NCI-H2107 treated with DMSO at 0.1 percent for 48 hours (cell line): ENCODE measurements at regions not wholly inside any gene's neighbourhood (a gene's known extent, or its start where the extent isn't known, plus 50 kb on each side); places are given as distances from the start of the nearest gene placed in this dataset.
"Not testable (repeated sequence)": the region's sequence is repeated elsewhere in the genome, so short reads cannot be mapped to it uniquely, and the experiment has no call there.

Experiments
- DNase-seq: peaks from one replicate; lab custom pipeline; 2025; ENCODE audit not compliant: unreplicated experiment; lab: John Stamatoyannopoulos, UW

DNA sequence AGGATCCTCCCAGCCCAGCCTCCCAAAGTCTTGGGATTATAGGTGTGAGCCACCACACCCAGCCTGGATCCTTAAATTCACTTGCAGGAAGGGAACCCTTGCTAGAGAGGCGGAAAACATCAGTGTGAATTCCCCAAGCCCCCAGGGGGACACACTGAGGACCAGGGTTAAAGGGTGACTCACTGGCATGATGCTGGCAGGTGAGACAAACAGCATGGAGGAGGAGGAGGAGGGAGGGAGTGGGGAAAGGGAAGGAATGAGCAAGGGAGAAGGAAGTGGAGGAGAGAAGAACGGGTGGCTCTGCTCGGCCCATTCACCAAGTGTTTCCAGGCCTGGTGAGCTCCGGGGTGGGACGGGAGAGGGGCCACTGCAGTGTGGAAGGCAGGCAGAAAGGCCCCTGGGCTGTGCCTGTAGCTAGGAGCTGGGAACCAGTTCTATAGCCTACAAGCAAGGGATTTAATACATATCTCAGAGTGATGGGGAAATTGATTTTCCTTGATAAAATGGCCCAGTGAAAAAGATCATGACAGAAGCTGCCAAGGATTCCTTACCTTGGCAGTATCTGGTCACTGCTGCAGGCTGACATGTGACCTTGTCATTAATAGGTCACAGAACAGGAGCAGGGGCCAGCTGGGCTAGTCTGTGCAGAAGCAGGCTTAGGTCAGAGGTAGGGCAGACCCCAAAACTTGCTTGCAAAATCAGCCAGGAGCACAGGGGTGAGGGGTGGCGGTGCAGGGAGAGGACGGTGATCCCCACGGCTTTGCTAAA is 370.2 kb downstream of the SHANK2 start:
- no peak for DNase-seq

GRCh38 chr11:70882716-70883085 is 369.7 kb downstream of the SHANK2 start:
- DNase-seq: no peak

DNA sequence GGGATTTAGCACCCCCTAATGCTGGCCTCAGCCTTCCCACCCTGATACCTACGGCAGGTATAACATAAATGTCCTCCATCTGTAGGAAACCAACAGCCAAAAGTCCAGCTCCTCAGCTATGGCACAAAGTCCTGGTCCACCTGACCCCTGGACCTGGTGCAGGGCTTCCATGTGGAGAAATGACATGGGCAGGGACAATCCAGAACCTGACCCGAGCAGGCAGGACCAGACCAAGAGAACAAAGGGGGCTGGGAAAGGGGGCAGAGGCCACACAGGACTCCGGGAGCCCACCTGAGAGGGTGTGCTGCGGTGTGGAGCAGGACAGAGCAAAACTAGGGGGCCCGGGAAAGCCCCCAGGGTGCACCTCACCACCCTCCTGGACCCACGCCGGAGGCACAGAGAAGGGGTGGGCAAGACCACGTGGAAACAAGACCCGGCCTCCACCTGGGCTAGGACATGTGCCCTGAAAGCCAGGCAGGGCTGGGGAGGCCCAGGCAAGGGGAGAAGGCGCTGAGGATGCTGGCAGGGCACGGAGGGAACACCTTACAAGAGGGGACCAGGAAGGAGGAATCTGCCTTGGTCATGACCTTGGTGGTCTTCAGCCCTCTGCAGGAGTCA is 368.9 kb downstream of the SHANK2 start:
- DNase-seq: no peak

DNA sequence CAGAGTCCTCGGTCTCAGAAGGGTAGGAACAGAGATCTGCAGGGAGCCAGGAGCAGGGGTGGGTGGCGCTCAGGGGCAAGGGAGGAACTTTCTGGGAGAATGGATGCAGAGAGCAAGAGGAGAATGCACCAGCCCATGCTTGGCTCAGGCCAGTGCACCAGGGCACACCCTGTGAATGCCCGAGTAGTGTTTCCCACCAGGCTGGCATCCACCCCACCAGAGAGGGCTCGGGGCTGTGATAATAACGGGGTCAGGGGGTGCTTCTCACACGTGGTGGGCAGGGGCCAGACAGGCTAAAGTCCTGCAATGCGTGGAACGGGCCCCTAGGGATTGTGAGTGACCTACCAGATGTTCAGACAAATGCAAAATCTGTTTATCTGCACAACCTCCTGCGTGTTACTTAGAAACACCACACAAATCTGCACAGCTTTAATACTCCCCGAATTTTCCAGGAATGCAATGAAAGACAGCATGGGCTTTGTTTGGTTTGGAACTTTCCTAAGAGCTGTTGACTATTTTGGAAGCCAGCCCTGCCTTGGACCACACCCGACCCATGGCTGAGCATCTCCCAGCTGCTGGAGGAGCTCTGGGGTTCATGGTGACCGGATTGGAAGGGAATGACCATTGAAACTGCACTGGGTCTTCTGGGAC is 368.3 kb downstream of the SHANK2 start:
- no peak for DNase-seq

DNA sequence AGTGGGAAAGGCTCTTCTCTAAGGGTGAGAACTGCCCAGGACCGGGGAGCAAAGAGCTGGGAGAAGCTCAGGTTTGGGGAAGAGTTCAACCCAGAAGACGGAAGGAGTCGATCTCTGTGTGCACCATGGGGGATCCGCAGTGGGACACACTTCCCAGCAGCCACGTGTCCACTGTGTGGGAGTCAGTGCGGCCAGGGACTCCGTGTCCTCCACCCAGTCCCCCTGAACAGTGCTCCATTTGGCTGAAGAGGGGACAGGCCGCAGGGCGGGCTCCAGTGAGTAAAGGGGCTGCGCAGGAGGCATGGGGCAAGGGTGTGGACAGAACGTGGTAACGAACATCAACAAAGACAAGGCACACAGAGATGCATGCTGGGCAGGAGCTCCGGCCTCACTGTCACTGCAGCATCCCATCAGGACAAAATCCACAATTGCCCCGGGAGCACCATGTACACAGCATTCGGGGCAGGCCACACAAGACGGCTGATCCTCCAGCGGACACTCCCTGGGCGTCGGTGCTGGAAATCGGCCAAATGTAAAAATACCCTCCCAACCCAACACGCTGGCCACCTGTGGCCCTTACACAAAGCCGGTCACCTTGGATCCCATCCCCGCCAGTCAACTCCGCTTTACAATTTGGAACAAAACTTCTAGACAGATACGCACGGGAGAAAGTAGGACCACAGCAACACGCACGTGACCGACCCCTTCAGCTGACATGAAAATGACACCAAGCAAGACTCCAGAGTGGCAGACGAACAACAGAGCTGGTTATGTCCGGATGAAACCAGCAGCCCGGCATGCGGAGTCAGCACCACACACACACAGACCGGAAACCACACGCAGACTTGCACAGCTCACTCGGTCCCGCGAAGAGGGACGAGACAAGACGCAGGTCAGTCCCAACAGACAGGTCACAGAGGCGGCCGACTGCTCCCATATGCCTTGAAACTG is 366.8 kb downstream of the SHANK2 start:
- no peak for DNase-seq

DNA sequence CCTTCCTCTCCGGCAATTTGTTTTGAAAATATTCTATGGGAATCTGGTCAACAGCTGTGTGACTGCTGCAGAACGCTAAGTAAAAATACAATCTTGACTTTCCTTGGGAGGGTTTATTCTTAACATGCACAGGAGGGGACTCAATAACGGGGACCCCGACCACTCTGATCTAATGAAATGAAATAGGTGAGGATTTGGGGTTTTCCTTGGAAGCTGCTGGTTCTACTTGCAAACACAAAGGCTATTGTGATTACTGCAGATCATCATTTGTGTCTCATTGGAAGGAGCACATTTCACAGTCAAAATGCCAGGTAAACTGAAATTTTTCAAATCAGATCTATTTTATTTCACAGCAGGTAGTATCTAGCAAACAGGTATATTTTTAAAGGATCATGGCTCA is 366.1 kb downstream of the SHANK2 start:
- no peak for DNase-seq

DNA sequence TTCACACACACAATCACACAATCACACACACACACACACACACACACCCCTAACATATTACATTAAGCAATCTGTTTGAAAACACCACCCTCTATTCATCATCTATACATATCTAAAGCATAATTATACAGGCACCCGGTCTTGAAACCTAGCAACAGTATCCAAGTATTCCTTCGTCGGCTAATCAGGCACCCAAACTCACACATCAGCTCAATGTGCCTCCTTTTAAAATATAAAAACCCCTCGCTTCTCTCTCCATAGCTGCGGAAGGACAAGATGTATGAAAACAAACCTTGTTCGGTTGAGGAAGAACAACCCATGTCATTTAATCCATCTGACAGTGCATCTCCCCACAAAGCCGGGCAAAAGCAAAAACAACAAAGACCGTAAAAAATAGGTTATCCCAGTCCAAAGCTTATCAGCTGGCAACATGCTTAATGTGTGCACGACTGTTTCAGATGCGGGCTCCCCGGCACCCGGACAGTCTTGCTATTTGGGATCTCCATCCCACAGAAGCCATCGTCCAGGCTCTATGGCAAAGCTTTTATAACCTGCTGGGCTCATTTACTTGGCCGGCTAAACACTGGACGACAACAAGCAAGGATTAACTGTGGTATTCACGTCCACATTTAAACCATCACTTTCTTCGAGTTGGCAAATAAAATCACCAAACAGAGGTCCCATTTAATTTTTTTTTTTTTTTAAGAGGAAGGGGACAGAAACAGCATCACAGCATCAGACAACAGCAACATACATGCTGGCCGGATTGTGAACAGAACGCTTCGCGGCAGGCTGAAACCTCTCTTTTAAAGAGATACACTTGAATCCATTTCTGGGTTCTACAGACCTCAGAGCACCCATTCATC is 365.5 kb downstream of the SHANK2 start:
- no peak for DNase-seq

DNA sequence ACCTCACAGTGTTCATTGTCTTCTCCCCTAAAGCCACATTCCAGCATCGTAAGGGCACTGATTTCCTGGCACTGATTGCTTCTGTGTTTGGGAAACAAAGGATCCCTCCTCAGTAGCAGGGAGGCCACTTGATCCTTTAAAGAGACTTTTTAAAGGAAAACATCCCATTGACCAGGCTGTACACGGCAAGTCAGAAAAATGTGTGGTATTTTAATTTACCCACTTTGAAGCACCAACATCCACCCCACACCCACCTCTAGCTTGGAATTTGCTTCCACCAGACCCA is 364.9 kb downstream of the SHANK2 start:
- DNase-seq: no peak

DNA sequence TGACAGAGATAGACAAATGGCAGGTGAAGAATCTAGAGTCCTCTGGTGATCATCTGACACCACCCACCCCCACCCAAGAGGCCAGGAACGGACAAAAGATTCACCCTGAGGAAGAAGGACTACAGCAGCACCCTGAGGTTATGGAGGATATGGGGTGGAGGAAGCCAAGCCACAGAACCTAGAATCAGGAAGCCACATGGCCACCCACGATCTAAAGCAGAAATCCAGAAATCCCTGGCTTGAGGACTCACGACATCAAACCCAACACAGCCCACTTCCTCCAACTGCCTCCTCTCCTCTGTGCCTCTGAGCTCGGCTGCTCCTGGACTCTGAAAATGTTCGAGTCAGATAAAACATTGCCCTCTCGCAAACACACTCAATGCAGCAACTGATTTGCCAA is 364.3 kb downstream of the SHANK2 start:
- no peak for DNase-seq

DNA sequence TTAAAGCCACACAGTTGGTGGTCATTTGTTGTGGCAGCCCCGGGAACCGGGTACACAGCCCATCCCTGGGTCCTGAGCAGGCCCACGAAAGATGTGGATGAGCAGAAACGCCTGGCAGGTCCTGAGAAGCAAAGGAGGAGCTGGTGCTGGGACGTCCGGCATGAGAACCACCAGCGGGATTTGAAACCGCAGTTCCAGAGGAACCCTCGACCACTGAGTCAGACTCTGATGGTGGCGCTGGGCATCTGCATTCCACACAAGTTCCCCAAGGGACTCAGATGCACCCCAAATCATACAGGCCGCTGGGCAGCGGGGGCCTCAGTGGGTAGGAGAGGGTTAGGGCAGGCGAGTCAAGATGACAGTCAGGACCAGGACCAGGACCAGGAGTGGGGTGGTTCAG is 363.0 kb downstream of the SHANK2 start:
- no peak for DNase-seq

DNA sequence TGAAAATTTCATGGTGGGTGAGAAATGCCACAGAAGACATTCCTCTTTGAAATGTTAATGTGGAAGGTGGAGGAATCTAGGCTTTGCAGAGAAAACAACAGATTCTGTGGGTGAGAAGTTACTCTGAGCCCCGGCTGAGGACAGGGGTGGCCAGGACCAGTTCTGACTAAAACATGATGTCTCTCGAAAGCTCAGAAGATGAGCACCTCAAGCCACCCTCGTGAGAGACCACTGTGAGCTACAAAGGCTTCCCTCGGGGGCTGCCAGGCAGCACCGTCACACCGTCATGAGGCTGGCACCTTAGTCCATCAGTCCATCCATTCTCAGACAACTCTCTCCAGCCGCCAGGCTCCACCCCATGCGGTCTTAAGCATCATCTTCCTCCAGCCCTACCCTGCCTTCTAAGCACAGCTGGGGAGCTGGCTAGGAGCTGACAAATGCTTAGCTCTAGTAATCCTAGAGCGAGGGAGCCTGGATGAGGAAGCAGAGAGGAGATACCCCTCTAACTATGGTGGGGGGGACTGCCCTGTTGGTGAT is 360.5 kb downstream of the SHANK2 start:
- DNase-seq: no peak

GRCh38 chr11:70892889-70893288 is 359.5 kb downstream of the SHANK2 start:
- DNase-seq: no peak

DNA sequence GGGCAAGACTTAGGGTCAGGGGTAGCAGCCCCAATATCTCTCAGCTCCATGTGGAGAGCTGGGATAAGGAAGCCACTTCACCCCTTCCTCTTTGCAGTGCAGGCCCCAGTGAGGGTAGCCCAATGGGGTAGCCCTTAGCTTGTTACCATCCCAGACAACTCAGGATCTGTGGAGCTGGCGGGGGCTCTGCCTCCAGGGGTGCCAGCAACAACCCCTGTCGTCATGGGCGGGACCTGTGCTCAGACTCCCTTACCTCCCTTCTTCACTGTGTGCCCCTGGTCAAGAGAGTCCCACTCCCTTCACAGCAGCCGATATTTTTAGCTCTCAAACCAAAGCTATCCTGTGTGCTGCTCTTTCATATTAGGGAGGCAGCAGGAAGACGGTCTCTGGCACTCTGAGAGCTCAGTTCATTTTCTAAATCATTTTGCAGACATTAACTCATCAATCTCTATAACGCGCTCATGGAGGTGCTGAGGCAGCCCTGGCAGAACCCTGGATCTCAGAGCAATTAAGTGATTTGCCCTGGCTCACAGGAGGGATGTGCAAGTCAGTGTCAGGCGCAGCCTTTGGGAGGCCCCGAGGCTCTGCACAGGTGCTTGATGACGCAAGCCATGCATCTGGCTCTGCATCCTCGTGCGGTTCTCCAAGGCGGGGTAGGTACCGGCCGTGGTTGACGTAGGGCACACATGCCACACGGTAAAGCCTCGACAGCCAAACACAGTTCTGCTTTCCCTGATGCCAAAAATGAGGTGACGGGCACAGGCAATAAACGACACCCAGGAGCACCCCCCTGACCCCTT is 357.6 kb downstream of the SHANK2 start:
- DNase-seq: no peak

- no peak for DNase-seq
These were observed 357.1 kb downstream of the SHANK2 start for GRCh38 chr11:70895366-70895670.

GRCh38 chr11:70897429-70897828 is 354.9 kb downstream of the SHANK2 start:
- DNase-seq: no peak

- no peak for DNase-seq
These were observed 352.8 kb downstream of the SHANK2 start for GRCh38 chr11:70899616-70900015.

DNA sequence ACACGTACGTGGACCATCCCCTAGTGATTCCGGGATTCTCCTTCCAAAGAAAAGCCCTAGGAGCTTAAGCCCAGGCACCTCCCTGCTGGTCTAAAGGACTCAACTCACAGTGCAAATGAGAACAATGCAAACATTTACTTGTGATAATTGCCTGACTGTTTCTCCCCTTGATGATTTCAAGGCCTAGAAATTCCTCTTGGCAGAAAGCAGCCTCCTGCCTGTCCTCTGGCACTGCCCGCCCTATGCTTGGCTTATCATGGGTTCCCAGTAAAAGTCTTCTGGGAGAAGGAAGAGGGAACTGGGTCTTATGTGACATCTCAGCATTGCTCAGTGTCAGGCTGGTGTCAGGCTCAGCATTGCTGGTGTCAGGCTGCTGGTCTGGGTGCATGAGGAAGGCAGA is 351.8 kb downstream of the SHANK2 start:
- no peak for DNase-seq

DNA sequence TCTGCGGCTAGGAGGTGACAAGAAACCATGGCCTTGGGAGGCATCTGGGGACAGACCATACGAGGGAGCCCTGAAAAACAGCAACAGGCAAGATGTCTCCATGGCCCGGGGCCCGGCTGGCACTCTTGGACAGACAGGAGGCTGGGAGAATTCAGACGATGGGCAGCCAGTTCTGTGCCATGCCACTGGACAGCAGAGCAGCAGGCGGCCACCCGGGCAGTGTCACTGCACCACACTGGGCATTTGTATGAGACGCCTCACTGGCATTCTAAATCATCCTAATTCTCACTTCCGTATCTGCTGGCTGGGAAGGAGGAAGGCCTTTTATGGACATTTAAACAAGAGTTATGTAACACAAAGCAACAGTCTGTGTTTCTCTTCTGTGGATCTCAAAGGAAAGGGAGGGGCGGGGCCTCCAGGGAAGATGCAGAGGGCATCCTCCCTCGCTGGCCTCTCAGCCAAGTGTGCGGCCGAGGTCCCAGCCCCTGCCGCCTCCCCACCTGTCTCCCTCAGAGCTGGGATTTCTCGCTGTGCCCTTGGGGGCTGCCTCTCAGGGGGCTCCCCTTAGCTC is 350.3 kb downstream of the SHANK2 start:
- no peak for DNase-seq

DNA sequence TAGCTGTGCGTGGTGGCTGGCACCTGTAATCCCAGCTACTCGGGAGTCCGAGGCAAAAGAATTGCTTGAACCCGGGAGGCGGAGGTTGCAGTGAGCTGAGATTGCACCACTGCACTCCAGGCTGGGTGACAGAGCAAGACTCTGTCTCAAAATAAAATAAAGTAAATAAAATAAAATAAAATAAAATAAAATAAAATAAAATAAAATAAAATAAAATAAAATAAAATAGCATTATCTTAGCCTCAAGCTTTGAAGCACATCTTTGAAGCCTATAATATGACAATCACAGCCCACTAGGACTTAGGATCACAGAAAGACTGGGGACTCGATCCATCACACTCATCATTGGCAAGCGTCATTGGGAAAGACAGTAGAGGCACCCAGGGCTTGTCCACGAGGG is 349.1 kb downstream of the SHANK2 start:
- DNase-seq: not testable (repeated sequence)
